ENCODE measurements at regions not wholly inside any gene's neighbourhood (a gene's known extent, or its start where the extent isn't known, plus 50 kb on each side); places are given as distances from the start of the nearest gene placed in this dataset.

DNA sequence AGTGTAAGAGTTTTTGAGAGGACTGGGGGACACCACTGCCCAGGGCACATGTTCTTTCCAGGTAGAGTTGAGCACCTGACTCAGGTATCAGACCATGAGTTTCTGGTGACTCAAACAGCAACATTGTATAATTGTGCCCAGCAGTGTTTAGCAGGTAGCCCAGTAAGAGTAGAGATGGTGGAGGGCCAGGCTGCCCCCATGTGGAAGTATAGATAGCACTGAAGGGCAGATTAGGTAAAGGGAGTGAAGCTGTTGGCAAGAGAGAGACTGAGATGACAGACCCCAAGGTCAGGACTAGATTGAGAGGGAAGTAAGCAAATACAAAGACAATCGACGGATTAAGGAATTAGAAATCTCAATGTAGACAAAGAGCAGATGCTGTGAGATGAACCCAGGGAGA is 74.6 kb downstream of the TRIM42 start:
- no peak for DNase-seq
- Histone ChIP-seq H3K9me3 (no peaks in the 10 kb centered on the region), H3K36me3 (no peaks in the 10 kb centered on the region), H3K27me3 (no peaks in the 10 kb centered on the region), H3K4me1 (ENCODE audit: insufficient read depth) (peaks cover 2% of the 10 kb centered on the region), H3K27ac (no peak overlapping the region), H3K4me3 (no peak overlapping the region)
- no peak for TF ChIP-seq CTCF (IDR thresholded peaks at IDR 0.05)
- TF ChIP-seq EP300 (IDR thresholded peaks at IDR 0.05), result no peak
- TF ChIP-seq POLR2A (IDR thresholded peaks at IDR 0.05), result no peak
- 88 to 94% (median 88%) methylated on average over 2 of the region's 2 CpGs for WGBS, 3 donors
- intact Hi-C loops (cut with DNase I), result no loop called here

DNA sequence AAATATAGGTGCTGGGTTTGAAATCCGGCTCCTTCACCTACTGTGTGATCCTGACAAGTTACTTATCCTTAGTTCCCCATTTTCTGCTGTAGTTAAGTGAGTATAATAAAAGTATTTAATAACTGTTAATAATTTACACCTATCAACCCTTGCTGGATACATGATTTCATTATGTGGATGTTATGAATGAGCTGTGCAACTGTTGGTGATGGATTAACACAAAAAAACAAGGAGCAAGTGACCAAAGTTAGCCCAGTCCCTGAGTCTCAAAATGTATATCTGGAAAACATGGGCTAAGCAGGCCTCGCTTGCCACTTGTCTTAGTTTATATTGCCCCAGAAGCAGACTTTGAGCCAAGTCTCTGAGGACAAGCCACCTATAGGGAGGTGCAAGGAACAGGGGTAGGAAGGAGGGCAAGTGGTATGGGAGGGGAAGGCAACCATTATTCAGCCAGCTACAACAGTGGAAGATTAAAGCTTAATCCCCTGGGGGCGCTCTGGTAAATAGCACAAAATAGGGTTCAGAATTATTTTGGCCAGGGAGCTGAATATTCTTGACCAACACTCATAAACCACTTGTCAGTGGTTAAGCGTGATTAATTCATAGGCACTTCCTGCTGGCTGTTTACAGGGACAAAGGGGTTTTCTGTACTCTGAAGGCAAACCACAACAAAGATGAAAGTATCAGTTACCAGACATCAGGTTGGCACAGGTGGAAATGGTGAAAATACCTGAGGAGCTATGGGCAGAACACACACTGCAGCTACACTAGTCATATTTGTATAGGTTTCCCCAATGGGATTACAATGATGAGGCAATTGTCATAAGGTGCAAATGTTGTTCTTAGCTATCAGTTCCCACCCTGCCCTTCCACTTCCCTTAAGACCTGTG is 76.2 kb downstream of the TRIM42 start:
- Histone ChIP-seq H3K36me3 (no peaks in the 10 kb centered on the region), H3K4me1 (ENCODE audit: insufficient read depth) (peaks cover 2% of the 10 kb centered on the region), H3K9me3 (no peaks in the 10 kb centered on the region), H3K4me3 (no peak overlapping the region), H3K27ac (no peak overlapping the region), H3K27me3 (no peaks in the 10 kb centered on the region)
- TF ChIP-seq EP300 (IDR thresholded peaks at IDR 0.05), result no peak
- TF ChIP-seq CTCF (IDR thresholded peaks at IDR 0.05), result no peak
- no peak for TF ChIP-seq POLR2A (IDR thresholded peaks at IDR 0.05)
- WGBS, 3 donors, result 84 to 92% (median 86%) methylated on average over 4 of the region's 4 CpGs
- intact Hi-C loops (cut with DNase I), result no loop called here
- no peak for DNase-seq

DNA sequence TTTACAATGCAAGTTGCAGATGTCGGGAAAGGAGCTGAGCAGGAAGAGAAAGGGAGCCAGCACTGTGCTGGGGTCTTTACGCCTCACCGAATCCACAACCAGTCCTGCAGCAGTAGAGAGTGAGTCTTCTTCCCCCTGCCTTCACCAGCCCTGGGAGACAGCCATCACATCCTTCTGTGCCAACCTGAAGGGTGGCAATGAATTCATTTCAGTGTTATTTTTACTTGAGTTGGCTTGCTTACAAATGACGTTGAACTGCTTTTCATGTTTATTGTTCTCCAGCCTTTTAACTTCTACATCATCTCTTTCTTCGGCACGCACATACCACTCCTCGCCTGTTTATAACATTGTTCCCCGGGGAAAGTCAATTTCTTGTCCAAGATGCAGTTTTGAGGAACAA is 77.1 kb downstream of the TRIM42 start:
- no peak for DNase-seq
- H3K27me3 ChIP-seq, result no peaks in the 10 kb centered on the region
- 81 to 85% (median 81%) methylated on average over 8 of the region's 8 CpGs for WGBS, 3 donors
- H3K4me1 ChIP-seq (ENCODE audit: insufficient read depth), result peaks cover 2% of the 10 kb centered on the region
- H3K4me3 ChIP-seq, result no peak overlapping the region
- TF ChIP-seq POLR2A (IDR thresholded peaks at IDR 0.05), result no peak
- no peak for TF ChIP-seq EP300 (IDR thresholded peaks at IDR 0.05)
- H3K36me3 ChIP-seq, result no peaks in the 10 kb centered on the region
- no peak overlapping the region for H3K27ac ChIP-seq
- intact Hi-C loops (cut with DNase I), result no loop called here
- no peaks in the 10 kb centered on the region for H3K9me3 ChIP-seq

DNA sequence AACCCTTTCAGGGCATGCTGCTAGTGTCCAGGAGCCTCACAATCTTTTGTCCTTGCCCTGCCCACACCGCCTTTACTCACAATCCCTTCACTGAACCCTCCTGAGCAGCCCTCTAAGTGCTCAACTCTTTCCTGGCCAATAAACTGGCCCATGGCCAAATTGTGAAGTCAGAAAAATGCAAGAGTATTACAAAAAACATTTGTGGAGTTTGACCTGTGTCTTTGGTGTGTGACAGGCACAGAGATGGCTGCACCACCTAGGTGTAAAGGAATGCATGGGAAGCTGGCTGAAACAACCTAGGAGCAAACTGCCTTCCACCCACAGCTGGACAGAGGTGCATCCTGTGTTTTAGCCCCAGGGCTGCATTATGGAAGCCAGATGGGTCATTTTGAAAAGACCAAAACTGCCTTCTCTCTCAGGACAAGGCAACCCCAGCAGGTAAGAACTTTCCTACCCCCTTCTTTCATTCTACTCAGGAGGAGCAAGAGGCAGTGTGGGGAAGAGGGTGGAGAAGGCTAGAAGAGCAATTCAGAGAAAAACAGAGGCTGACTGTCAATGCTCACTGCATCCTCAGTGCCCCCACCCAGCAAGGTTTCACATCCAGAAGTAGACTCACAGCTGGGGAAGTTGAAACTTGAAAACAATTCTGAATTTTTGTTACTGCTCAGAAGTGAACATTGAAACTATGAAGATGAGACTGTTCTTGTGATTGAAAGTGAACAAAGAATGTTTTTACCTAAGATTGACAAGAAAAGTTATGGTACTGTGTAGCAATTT is 78.6 kb downstream of the TRIM42 start:
- no peak for TF ChIP-seq EP300 (IDR thresholded peaks at IDR 0.05)
- no peak for TF ChIP-seq POLR2A (IDR thresholded peaks at IDR 0.05)
- H3K4me3 ChIP-seq, result no peak overlapping the region
- no peaks in the 10 kb centered on the region for H3K9me3 ChIP-seq
- H3K27me3 ChIP-seq, result no peaks in the 10 kb centered on the region
- H3K27ac ChIP-seq, result no peak overlapping the region
- H3K4me1 ChIP-seq (ENCODE audit: insufficient read depth), result no peaks in the 10 kb centered on the region
- no peaks in the 10 kb centered on the region for H3K36me3 ChIP-seq
- WGBS, 3 donors, result 55 to 83% (median 61%) methylated on average over 1 of the region's 1 CpG
- DNase-seq, result no peak
- intact Hi-C loops (cut with DNase I), result no loop called here

DNA sequence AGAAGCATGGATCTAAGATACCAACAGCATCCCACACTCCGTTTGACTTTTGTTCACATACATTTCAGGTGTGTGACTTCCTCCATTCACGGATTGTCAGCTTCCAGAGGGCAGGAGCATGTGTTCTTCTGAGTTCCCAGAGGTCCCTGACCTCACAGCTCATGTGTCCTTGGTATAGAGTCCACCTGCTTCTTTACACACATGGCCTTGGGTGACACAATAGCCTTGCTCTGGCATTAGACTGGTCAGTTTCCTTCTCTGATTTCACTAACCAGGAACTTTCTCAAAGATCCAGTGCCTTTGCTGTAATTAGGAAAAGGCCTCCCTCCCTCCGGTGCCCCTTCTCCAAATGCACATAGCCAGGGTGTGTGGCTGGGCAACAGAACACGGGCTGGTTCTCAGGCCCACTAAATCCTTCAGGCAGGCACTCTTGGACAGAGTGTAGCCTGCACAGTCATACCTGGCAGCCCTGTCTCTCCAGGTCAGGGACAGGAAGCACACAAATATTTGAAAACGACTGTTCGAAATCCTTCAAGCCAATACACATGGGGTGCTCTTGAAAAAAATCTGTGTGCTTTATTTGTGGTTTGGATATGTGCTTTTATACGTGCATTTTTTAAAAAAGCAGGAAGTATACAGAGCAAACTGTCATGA is 81.1 kb downstream of the TRIM42 start:
- Histone ChIP-seq H3K27ac (no peak overlapping the region), H3K9me3 (no peaks in the 10 kb centered on the region), H3K27me3 (no peaks in the 10 kb centered on the region), H3K4me1 (ENCODE audit: insufficient read depth) (no peaks in the 10 kb centered on the region), H3K36me3 (no peaks in the 10 kb centered on the region), H3K4me3 (no peak overlapping the region)
- intact Hi-C loops (cut with DNase I), result no loop called here
- no peak for DNase-seq
- 48 to 51% (median 50%) methylated on average over 7 of the region's 7 CpGs for WGBS, 3 donors
- TF ChIP-seq POLR2A (IDR thresholded peaks at IDR 0.05) (no peak), EP300 (IDR thresholded peaks at IDR 0.05) (no peak), CTCF (IDR thresholded peaks at IDR 0.05) (no peak)
